SK-N-SH treated with all-trans-retinoic acid at 6 μM for 48 hours (cell line): ENCODE measurements at regions not wholly inside any gene's neighbourhood (a gene's known extent, or its start where the extent isn't known, plus 50 kb on each side); places are given as distances from the start of the nearest gene placed in this dataset.

Experiments
- CREB5 ChIP-seq: fragments of 250-450 bp; sonication (Bioruptor Pico); IDR thresholded peaks from 2 replicates; pipeline ENCODE4 v1.5.1; 2020; ENCODE audit warnings: low read depth, mild to moderate bottlenecking, moderate library complexity
- ESRRG ChIP-seq: fragments of 250-450 bp; sonication (Bioruptor Pico); IDR thresholded peaks from 2 replicates; pipeline ENCODE4 v1.6.1; 2021; ENCODE audit warnings: mild to moderate bottlenecking
- RARB ChIP-seq: fragments of 250-450 bp; sonication (Bioruptor Pico); IDR thresholded peaks from 2 replicates; pipeline ENCODE4 v1.8.0; 2021; ENCODE audit warnings: mild to moderate bottlenecking, moderate library complexity
- SNAI2 ChIP-seq: fragments of 250-450 bp; sonication (Bioruptor Pico); IDR thresholded peaks from 2 replicates; pipeline ENCODE4 v1.5.0; 2020; ENCODE audit warnings: mild to moderate bottlenecking, moderate library complexity
- TCF4 ChIP-seq: fragments of 250-450 bp; sonication (Bioruptor Pico); IDR thresholded peaks from 2 replicates; pipeline ENCODE4 v1.8.0; 2021; ENCODE audit warnings: mild to moderate bottlenecking, moderate library complexity, borderline replicate concordance
- ZC3H10 ChIP-seq: fragments of 250-450 bp; sonication (Bioruptor Pico); IDR thresholded peaks from 2 replicates; pipeline ENCODE4 v1.5.1; 2021; ENCODE audit warnings: mild to moderate bottlenecking, moderate library complexity
- ZFP3 ChIP-seq: fragments of 250-450 bp; sonication (Bioruptor Pico); IDR thresholded peaks from 2 replicates; pipeline ENCODE4 v1.5.0; 2020; ENCODE audit warnings: mild to moderate bottlenecking, moderate library complexity
- ZFP30 ChIP-seq: fragments of 450-650 bp; formaldehyde crosslinking; IDR thresholded peaks from 2 replicates; pipeline ENCODE4 v1.5.0; 2022; ENCODE audit warnings: mild to moderate bottlenecking, moderate library complexity
- ZNF8 ChIP-seq: fragments of 450-650 bp; formaldehyde crosslinking; IDR thresholded peaks from 2 replicates; pipeline ENCODE4 v1.5.0; 2020; ENCODE audit warnings: mild to moderate bottlenecking, moderate library complexity
- TF ChIP-seq, protein P1 (sequence below): fragments of 250-450 bp; sonication (Bioruptor Pico); IDR thresholded peaks from 2 replicates; pipeline ENCODE4 v1.8.0; 2020; ENCODE audit warnings: mild to moderate bottlenecking, moderate library complexity, borderline replicate concordance

DNA sequence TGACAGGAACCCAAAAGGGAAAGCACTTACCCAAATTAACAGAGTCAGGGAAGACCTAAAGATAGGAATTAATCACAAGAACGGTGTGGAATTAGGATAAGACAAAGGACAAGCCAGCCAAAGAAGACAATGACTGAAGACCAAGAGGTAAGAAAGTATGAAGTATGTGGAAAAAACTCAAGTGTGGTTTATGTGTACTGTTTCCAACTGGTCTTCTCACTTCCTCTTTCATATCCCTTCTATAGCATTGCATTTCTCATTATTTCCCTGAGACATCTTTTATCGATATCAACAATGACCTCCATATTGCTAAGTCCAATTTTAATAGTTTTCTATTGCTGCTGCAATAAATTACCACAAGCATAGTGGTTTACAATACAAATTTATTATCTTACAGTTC is 313.5 kb upstream of the SLC39A10 start:
- no peak for TF ChIP-seq ZNF8 (CRISPR knock-in tag)
- TF ChIP-seq, protein P1, sequence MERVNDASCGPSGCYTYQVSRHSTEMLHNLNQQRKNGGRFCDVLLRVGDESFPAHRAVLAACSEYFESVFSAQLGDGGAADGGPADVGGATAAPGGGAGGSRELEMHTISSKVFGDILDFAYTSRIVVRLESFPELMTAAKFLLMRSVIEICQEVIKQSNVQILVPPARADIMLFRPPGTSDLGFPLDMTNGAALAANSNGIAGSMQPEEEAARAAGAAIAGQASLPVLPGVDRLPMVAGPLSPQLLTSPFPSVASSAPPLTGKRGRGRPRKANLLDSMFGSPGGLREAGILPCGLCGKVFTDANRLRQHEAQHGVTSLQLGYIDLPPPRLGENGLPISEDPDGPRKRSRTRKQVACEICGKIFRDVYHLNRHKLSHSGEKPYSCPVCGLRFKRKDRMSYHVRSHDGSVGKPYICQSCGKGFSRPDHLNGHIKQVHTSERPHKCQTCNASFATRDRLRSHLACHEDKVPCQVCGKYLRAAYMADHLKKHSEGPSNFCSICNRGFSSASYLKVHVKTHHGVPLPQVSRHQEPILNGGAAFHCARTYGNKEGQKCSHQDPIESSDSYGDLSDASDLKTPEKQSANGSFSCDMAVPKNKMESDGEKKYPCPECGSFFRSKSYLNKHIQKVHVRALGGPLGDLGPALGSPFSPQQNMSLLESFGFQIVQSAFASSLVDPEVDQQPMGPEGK: no peak
- TF ChIP-seq ZFP3 (CRISPR knock-in tag): no peak
- TF ChIP-seq TCF4 (CRISPR knock-in tag): no peak
- no peak for TF ChIP-seq CREB5 (CRISPR knock-in tag)
- TF ChIP-seq ZFP30: no peak
- no peak for TF ChIP-seq SNAI2 (CRISPR knock-in tag)
- no peak for TF ChIP-seq ESRRG (CRISPR knock-in tag)
- TF ChIP-seq ZC3H10 (CRISPR knock-in tag): no peak
- TF ChIP-seq RARB (CRISPR knock-in tag): no peak
